H9 (cell line): ENCODE measurements at regions not wholly inside any gene's neighbourhood (a gene's known extent, or its start where the extent isn't known, plus 50 kb on each side); places are given as distances from the start of the nearest gene placed in this dataset.

Source experiments
- DNase-seq: peaks from one replicate; pipeline ENCODE4 v3.0.0-alpha.2; 2017
- H2AFZ ChIP-seq: one replicate; pipeline ENCODE4 v1.6.1; 2013; ENCODE audit warnings: mild to moderate bottlenecking, low read length, control low read depth, moderate library complexity
- H2AK5ac ChIP-seq: 2 replicates; pipeline ENCODE4 v1.6.1; 2013; ENCODE audit warnings: low read length, control low read depth, mixed read lengths; ENCODE audit not compliant: insufficient read length
- H2BK120ac ChIP-seq: one replicate; pipeline ENCODE4 v1.6.1; 2013; ENCODE audit warnings: low read depth, mild to moderate bottlenecking, low read length, control low read depth, inconsistent platforms; ENCODE audit not compliant: poor library complexity, severe bottlenecking
- H2BK12ac ChIP-seq: 2 replicates; pipeline ENCODE4 v1.6.1; 2013; ENCODE audit warnings: low read length, control low read depth, mixed read lengths, low read depth; ENCODE audit not compliant: insufficient read length
- H2BK15ac ChIP-seq: 2 replicates; pipeline ENCODE4 v1.6.1; 2013; ENCODE audit warnings: low read depth, low read length, control low read depth
- H2BK20ac ChIP-seq: one replicate; pipeline ENCODE4 v1.6.1; 2013; ENCODE audit warnings: low read depth, mild to moderate bottlenecking, low read length, control low read depth, inconsistent platforms; ENCODE audit not compliant: poor library complexity, severe bottlenecking
- H2BK5ac ChIP-seq: 2 replicates; pipeline ENCODE4 v1.6.1; 2013; ENCODE audit warnings: low read length, control low read depth, mixed read lengths; ENCODE audit not compliant: insufficient read length
- H3K14ac ChIP-seq: 2 replicates; pipeline ENCODE4 v1.6.1; 2013; ENCODE audit warnings: low read length, control low read depth; ENCODE audit not compliant: insufficient read depth
- H3K18ac ChIP-seq: 2 replicates; pipeline ENCODE4 v1.6.1; 2013; ENCODE audit warnings: low read depth, mild to moderate bottlenecking, mixed read lengths, low read length, control low read depth; ENCODE audit not compliant: insufficient read length
- H3K23ac ChIP-seq: 2 replicates; pipeline ENCODE4 v1.6.1; 2013; ENCODE audit warnings: low read length, control low read depth, mixed read lengths, low read depth; ENCODE audit not compliant: insufficient read length
- H3K23me2 ChIP-seq: 2 replicates; pipeline ENCODE4 v1.6.1; 2013; ENCODE audit warnings: low read depth, mild to moderate bottlenecking, mixed read lengths, low read length, control low read depth; ENCODE audit not compliant: insufficient read length, poor library complexity, severe bottlenecking
- H3K27ac ChIP-seq: 2 replicates; pipeline ENCODE4 v1.5.1; 2013; ENCODE audit warnings: low read length, control low read depth, mixed read lengths, low read depth; ENCODE audit not compliant: insufficient read length
- H3K27me3 ChIP-seq: 2 replicates; pipeline ENCODE4 v1.6.1; 2013; ENCODE audit warnings: low read length, control low read depth, inconsistent platforms; ENCODE audit not compliant: insufficient read depth
- H3K4ac ChIP-seq: 2 replicates; pipeline ENCODE4 v1.6.1; 2013; ENCODE audit warnings: low read depth, mild to moderate bottlenecking, control low read depth, inconsistent platforms, low read length, moderate library complexity
- H3K4me1 ChIP-seq: 2 replicates; pipeline ENCODE4 v1.6.1; 2013; ENCODE audit warnings: low read length, control low read depth, inconsistent platforms; ENCODE audit not compliant: insufficient read depth
- H3K4me2 ChIP-seq: 2 replicates; pipeline ENCODE4 v1.6.1; 2013; ENCODE audit warnings: low read length, control low read depth, mixed read lengths; ENCODE audit not compliant: insufficient read length, insufficient read depth
- H3K56ac ChIP-seq: 2 replicates; pipeline ENCODE4 v1.6.1; 2013; ENCODE audit warnings: low read depth, mild to moderate bottlenecking, mixed read lengths, low read length, control low read depth; ENCODE audit not compliant: insufficient read length
- H3K79me1 ChIP-seq: 2 replicates; pipeline ENCODE4 v1.6.1; 2013; ENCODE audit warnings: low read depth, mild to moderate bottlenecking, moderate library complexity, low read length, control low read depth, inconsistent platforms; ENCODE audit not compliant: insufficient read depth, poor library complexity, severe bottlenecking
- H3K79me2 ChIP-seq: 2 replicates; pipeline ENCODE4 v1.6.1; 2013; ENCODE audit warnings: low read length, control low read depth, inconsistent platforms; ENCODE audit not compliant: insufficient read depth
- H3K9ac ChIP-seq: 2 replicates; pipeline ENCODE4 v1.6.1; 2013; ENCODE audit warnings: low read length, control low read depth, mixed read lengths; ENCODE audit not compliant: insufficient read length; ENCODE audit errors: extremely low read depth
- H3K9me3 ChIP-seq: one replicate; pipeline ENCODE4 v1.6.1; 2013; ENCODE audit warnings: low read depth, low read length, inconsistent platforms; ENCODE audit not compliant: control insufficient read depth
- H3T11ph ChIP-seq: one replicate; pipeline ENCODE4 v1.6.1; 2013; ENCODE audit warnings: mild to moderate bottlenecking, low read length, control low read depth, inconsistent platforms
- H4K20me1 ChIP-seq: one replicate; pipeline ENCODE4 v1.6.1; 2013; ENCODE audit not compliant: control insufficient read depth, insufficient read length, insufficient read depth
- H4K5ac ChIP-seq: 2 replicates; pipeline ENCODE4 v1.6.1; 2013; ENCODE audit warnings: low read depth, mild to moderate bottlenecking, mixed read lengths, low read length, control low read depth; ENCODE audit not compliant: insufficient read length
- H4K8ac ChIP-seq: replicated peaks from 2 replicates; pipeline ENCODE4 v1.6.1; 2013; ENCODE audit warnings: low read length, control low read depth, mixed read lengths, low read depth; ENCODE audit not compliant: insufficient read length
- H4K91ac ChIP-seq: 2 replicates; pipeline ENCODE4 v1.6.1; 2013; ENCODE audit warnings: low read depth, mild to moderate bottlenecking, moderate library complexity, mixed read lengths, low read length, control low read depth; ENCODE audit not compliant: insufficient read length
- H3K27ac Mint-ChIP-seq, 3 experiments: 2 replicates in 2 of 3; 3 replicates in 1 of 3; pipeline ENCODE4 v1.8.0; 2020 to 2021; ENCODE audit warnings: mixed read lengths in 3 of 3, mild to moderate bottlenecking in 1 of 3, moderate library complexity in 1 of 3
- H3K27me3 Mint-ChIP-seq: 2 replicates; pipeline ENCODE4 v1.8.0; 2021; ENCODE audit warnings: low read depth, mild to moderate bottlenecking, moderate library complexity, mixed read lengths
- H3K36me3 Mint-ChIP-seq, 3 experiments: 2 replicates in 2 of 3; 3 replicates in 1 of 3; pipeline ENCODE4 v1.8.0; 2020 to 2021; ENCODE audit warnings: low read depth in 3 of 3, mixed read lengths in 3 of 3; ENCODE audit not compliant: insufficient read depth in 1 of 3
- H3K4me1 Mint-ChIP-seq, 2 experiments: 2 replicates each; pipeline ENCODE4 v1.8.0; 2020; ENCODE audit warnings: mixed read lengths in 2 of 2
- H3K4me3 Mint-ChIP-seq, 2 experiments: 2 replicates in 1 of 2; 3 replicates in 1 of 2; pipeline ENCODE4 v1.8.0; 2020 to 2021; ENCODE audit warnings: mild to moderate bottlenecking in 2 of 2, mixed read lengths in 2 of 2, moderate library complexity in 1 of 2
- H3K9me3 Mint-ChIP-seq, 2 experiments: 2 replicates in 1 of 2; 3 replicates in 1 of 2; pipeline ENCODE4 v1.8.0; 2020; ENCODE audit warnings: mild to moderate bottlenecking in 2 of 2, mixed read lengths in 2 of 2, moderate library complexity in 1 of 2
- TF ChIP-seq, protein P1 (sequence below): fragments of 200-600 bp; sonication (generic); conservative IDR thresholded peaks from 3 replicates; pipeline ENCODE4 v1.8.0; 2021; ENCODE audit warnings: antibody characterized with exemption, mild to moderate bottlenecking

DNA sequence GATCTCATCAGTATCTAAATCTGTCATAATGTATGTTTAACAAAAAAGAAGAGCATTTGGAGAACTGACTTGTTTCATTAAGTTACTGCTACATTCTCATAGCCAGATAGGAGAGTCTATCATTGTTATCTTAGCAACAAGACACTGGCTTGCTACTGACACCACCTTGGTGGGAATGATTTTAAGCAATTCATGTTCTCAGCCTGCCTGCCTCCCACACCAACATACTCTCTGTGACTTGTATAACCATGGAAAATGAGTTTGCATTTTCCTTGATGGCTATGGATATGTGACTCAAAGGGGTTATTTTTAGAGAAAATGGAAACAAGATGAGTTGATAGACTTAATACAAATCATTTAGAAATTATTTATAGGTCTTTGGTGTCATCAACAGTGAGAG lies 1308.9 kb downstream of the OLFM4 start:
- H3K56ac ChIP-seq, result no peak overlapping the region
- H3K4ac ChIP-seq, result no peak overlapping the region
- H3K4me3 Mint-ChIP-seq, result no peak overlapping the region
- peaks cover 5 to 22% of the 10 kb centered on the region in 2 experiments; a peak in 3 of 4 replicates for H3K4me1 Mint-ChIP-seq
- no peak overlapping the region for H2BK5ac ChIP-seq
- H3K9me3 ChIP-seq, result no peaks in the 10 kb centered on the region
- no peak overlapping the region for H2BK12ac ChIP-seq
- 0 out of 2 replicates have a peak, but pooled peaks cover 2% of the 10 kb centered on the region for H3K4me1 ChIP-seq
- no peak overlapping the region for H4K91ac ChIP-seq
- no peaks in the 10 kb centered on the region for H3K79me1 ChIP-seq
- no peak overlapping the region for H3T11ph ChIP-seq
- H3K9me3 Mint-ChIP-seq, result peaks cover 0 to 2% of the 10 kb centered on the region in 2 experiments; a peak in 2 of 5 replicates
- H2BK120ac ChIP-seq, result no peak overlapping the region
- H3K27ac ChIP-seq, result no peak overlapping the region
- no peak overlapping the region for H3K18ac ChIP-seq
- no peak overlapping the region for H2BK20ac ChIP-seq
- no peaks in the 10 kb centered on the region for H3K27me3 ChIP-seq
- H3K23me2 ChIP-seq, result no peaks in the 10 kb centered on the region
- TF ChIP-seq, protein P1, sequence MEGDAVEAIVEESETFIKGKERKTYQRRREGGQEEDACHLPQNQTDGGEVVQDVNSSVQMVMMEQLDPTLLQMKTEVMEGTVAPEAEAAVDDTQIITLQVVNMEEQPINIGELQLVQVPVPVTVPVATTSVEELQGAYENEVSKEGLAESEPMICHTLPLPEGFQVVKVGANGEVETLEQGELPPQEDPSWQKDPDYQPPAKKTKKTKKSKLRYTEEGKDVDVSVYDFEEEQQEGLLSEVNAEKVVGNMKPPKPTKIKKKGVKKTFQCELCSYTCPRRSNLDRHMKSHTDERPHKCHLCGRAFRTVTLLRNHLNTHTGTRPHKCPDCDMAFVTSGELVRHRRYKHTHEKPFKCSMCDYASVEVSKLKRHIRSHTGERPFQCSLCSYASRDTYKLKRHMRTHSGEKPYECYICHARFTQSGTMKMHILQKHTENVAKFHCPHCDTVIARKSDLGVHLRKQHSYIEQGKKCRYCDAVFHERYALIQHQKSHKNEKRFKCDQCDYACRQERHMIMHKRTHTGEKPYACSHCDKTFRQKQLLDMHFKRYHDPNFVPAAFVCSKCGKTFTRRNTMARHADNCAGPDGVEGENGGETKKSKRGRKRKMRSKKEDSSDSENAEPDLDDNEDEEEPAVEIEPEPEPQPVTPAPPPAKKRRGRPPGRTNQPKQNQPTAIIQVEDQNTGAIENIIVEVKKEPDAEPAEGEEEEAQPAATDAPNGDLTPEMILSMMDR, result no peak
- no peak overlapping the region for H3K14ac ChIP-seq
- H4K8ac ChIP-seq, result no peak overlapping the region
- peaks cover 5 to 14% (median 9%) of the 10 kb centered on the region in 3 experiments; a peak in 4 of 7 replicates for H3K36me3 Mint-ChIP-seq
- H3K4me2 ChIP-seq, result no peak overlapping the region
- no peak overlapping the region for H2AK5ac ChIP-seq
- no peak overlapping the region for H4K5ac ChIP-seq
- DNase-seq, result no peak
- H3K9ac ChIP-seq, result no peak overlapping the region
- no peak overlapping the region; a peak in 1 of 7 replicates for H3K27ac Mint-ChIP-seq
- no peaks in the 10 kb centered on the region for H3K27me3 Mint-ChIP-seq
- no peaks in the 10 kb centered on the region for H4K20me1 ChIP-seq
- H2BK15ac ChIP-seq, result no peak overlapping the region
- H3K23ac ChIP-seq, result no peak overlapping the region
- no peak overlapping the region for H2AFZ ChIP-seq
- no peaks in the 10 kb centered on the region for H3K79me2 ChIP-seq
